Jurkat, Clone E6-1 (cell line): ENCODE measurements at regions not wholly inside any gene's neighbourhood (a gene's known extent, or its start where the extent isn't known, plus 50 kb on each side); places are given as distances from the start of the nearest gene placed in this dataset.

Experiments
- DNase-seq: peaks from one replicate; pipeline ENCODE4 v3.0.0-alpha.2; 2011; ENCODE audit warnings: low read depth, low spot score
- H3K4me3 ChIP-seq: 2 replicates; pipeline ENCODE4 v1.5.1; 2011; ENCODE audit warnings: mild to moderate bottlenecking, low read length, control low read depth, moderate library complexity

DNA sequence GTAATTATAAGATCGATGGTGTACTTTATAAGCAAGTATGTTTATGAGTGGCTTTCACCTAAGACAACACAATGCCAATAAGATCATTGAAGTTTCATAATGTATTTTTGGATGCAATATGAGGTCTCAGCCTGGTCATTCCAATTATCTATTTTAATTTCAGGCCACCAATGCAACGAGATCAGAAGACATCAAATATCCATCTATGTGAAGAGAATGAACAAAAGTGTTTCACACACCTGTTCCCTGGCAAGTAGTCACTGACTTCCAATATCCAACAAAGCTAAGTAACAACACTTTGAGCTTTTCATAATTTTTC lies 53.6 kb upstream of the TMCO5A start:
- no peak overlapping the region for H3K4me3 ChIP-seq
- DNase-seq, result no peak

DNA sequence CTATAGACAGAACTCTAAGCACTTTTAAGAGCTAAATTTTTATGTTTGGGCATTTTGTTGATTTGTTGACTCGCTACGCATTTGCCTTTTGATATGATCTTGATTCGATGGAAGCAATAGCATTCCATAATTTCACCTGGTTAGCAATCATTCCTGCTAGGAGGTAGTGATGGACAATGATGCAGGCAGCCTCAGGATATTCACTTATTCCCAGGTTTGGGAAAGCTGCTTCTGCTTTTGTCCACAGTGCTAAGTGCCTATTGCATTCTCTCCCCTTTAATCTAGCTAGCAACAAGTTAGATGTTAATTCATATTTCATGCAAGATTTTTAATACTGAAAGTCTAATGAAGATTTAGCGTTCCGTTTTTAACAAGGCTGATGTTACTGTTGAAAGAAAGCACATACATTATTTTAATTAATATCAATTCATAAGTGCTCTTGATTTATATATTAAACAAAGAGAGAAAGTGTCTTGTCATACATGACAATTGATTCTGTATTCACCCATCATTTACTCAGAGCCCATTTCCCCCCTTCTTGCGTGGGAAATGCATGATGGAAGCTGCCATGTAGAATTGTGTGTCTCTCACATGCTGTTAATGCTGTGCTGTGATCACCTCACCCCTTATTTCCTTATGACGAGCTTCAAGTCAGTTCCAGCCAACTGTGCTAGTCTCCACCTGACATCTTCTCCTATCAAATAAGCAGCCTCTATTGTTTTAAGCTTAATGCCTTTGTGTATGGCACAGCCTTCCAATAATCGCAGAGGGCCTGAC lies 53.0 kb upstream of the TMCO5A start:
- no peak for DNase-seq
- no peak overlapping the region for H3K4me3 ChIP-seq

DNA sequence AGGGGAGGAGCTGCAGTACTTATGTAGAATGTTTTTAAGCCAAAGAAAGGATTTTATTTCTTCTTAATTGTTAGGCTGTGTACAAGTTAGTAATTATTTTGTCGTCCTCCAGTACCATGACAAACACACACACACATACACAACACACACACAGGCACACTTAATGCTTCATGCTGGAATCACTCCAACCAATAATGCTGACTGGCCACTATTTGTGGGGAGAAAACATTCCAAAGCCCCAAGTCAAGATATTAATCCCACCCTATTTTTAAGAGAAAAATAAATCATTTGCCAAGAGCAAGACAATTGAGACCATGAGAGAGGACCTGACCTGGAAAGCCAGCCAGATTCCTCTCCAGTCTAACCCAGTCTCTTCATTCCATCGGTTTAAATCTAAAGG lies 51.8 kb upstream of the TMCO5A start:
- no peak for DNase-seq

More for the DNA sequence above, 51.8 kb upstream of the TMCO5A start:
- no peak overlapping the region for H3K4me3 ChIP-seq
